NCI-H2107 treated with DMSO at 0.1 percent for 48 hours (cell line): ENCODE measurements at regions not wholly inside any gene's neighbourhood (a gene's known extent, or its start where the extent isn't known, plus 50 kb on each side); places are given as distances from the start of the nearest gene placed in this dataset.
"Not testable (repeated sequence)": the region's sequence is repeated elsewhere in the genome, so short reads cannot be mapped to it uniquely, and the experiment has no call there.

ENCODE experiments used
- DNase-seq: peaks from one replicate; lab custom pipeline; 2025; ENCODE audit not compliant: unreplicated experiment; lab: John Stamatoyannopoulos, UW

DNA sequence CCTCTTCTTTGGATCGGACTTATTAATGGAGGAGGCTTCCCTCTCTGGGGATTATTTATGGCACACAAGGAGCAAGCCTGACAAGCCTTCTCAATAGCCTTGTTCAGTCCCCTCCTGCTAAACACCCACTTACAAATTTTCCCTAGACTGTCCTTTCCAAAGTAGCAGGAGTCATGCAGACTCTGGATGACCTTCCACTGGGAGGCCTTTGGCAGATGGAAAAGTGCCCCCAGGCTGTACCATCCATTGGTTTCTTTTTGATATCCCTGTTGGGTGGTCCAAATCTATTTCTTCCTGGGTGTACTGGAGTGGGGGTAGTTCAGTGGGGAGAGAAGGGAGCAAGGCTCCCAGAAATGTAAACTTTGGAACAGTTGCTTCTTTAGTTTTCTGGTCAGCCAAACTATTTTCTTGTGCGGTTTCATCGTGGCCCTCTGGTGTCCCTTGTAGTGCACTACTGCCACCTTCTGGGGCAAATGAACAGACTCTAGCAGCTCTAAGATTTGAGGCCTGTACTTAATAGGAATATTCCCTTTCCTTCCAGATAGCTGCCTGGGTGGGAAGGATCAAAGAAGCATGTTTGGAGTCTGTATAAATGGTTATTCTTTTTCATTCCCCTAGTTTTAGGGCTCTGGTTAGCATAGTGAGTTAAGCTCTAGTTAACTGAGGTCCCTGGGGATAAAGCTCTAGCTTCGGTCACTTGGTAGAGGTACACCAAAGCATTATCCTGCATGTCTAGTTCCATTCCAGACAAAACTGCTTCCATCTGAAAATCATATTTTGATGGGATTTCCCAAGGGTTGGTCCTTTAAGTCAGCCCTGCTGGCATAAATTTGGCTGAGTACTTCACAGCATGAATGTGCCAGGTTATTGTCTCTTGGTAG lies 409.5 kb downstream of the SLC6A15 start:
- peak; percentile 47 for DNase-seq

DNA sequence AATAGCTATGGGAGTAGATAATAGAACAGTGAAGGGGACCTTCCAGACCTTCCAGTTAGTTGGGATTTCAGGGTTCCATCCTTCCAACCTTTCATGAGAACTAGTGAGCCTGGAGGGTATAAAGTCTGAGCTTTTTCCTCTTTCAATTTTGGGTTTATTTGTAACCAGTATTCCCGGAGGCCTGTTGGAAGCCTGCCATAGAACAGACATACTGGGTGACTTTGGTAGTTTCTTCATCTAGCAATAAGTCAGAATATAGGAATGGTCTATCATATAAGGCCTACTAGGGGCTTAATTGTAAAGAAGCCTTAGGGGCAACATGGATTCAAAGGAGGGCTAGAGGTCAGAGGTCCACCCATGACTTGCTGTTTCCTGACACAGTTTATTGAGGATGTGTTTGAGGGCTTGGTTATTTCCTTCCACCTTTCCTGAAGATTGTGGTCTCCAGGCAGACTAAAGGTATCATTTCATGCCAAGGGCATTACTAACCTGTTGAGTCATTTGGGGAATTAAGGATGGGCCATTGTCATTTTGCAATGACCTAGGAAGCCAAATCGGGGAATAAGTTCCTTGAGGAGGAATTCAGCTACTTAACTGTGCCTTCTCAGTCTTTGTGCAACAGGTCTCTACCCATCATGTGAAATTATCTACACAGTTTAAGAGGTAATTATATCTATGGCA lies 410.3 kb downstream of the SLC6A15 start:
- no peak for DNase-seq

DNA sequence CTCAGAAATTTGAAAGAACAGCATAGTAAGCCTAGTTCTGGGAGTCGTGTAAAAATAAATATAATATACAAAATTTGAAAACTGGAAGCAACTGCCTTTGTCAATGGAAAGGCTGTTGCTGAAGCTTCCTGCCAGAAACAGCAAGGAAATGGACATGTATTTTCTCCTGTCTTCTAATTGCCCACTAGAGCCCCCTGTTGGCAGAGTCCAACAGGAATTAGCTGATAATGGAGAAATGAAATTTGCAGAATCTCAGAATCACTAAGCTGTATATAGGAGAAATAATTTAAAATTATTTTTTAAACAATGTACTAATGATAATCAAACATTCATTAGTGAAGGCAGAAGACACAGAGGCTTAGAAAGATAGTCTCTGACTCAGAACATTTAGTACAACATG lies 414.8 kb downstream of the SLC6A15 start:
- no peak for DNase-seq

DNA sequence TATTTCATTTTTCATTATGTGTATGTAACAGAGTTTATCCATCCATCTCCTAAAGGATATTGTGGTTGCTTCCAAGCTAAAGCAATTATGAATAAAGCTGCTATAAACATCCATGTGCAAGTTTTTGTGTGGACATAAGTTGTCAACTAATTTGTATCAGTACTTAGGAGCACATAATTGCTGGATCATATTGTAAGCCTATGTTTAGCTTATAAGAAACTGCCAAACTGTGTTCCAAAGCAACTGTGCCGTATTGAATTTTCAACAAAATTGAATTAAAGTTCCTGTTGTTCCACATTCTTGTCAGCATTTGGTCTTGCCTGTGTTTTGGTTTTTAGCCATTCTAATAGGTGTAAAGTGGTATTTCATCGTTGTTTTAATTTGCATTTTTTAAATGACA lies 416.9 kb downstream of the SLC6A15 start:
- no peak for DNase-seq

DNA sequence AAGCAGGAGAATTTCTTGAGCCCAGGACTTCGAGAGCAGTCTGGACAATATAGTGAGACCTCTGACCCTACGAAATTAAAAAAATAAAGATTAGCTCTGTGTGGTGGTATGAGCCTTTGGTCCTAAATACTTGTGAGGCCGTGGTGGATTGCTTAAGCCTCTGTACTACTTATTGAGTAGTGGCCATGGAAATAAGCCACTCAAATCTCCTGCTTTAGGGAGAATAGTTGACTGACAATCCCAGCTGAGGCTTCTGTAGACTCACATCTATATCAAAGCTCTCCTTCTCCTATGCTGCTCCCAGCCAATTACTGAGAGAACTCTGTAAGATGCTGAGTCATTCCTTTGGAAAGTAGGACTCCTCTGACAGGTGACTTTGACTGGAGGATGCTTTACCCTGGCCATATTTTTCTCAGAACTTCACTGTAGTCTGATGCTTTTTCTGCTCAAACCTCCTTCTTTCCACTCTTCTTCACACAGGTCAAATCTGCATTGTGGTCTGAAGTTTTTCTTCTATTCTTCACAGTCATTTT lies 420.2 kb downstream of the SLC6A15 start:
- no peak for DNase-seq

DNA sequence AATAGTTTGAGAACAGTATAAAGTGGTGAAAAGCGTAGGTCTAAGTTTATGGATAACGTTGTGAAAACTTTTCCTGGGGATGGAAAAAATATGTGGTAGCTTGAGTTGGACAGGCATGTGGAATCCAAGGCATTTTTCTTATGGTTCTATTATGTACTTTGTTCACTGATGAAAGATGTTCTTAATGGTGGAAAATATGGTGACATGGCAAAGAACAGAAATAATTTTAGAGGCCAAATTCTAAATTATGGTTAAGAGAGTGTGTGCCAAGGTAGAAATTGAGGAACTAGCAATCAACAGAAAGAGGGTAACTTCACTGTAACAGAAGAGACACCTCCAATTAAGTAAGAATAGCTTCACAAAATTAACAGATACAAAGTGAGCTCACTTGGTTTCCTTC lies 427.8 kb downstream of the SLC6A15 start:
- no peak for DNase-seq

DNA sequence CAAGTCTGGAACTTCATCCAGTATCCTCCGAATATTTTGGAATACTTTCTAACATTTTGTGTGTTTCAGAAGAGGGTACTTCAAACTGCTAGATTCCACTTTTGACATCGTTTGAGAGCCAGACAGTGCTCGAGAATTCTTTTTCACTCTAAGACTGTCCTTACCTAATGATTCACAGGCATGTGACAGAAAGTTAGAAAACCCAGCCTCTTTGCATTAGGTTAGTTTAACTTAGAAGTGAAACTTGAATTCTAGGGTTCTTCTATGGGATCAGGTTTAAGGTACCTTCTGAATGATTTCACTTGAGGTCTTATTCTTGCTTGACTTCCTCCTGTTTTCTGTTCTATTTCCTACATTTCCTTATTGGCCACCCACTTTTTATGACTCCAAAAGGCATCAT lies 431.8 kb downstream of the SLC6A15 start:
- no peak for DNase-seq

DNA sequence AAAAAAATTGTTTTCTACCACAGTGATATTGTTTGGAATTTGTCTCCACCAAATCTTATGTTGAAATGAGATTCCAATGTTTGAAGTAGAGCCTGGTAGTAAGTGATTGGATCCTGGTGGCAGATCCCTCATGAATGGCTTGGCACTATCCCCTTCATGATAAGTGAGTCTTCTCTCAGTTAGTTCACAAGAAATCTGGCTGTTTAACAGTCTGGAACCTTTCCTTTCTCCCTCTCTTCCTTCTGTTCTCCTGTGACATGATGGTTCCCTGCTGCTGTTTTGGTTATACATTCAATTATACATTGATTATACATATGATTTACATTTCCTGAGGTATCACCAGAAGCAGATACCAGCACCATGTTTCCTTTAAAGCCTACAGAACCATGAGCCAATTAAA lies 442.2 kb downstream of the SLC6A15 start:
- DNase-seq, result no peak

DNA sequence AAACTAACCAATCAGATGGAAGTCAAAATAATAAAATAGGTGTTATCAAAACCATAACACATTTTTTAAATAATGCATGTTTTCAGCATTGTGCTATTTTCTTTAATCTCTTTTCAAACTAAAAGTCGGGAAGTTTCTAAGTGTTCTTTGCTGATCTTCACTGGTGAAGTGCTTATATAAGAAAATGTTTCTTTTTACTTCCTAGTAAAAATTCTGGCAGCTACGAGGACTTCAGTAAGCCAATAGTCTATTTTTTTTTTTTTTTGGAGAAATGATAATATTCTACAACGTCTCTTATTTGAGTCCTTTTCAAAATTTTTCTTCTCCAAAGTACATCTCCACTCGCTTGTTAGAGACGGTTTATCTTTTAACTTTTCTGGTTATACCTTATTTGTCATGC lies 448.0 kb downstream of the SLC6A15 start:
- no peak for DNase-seq

DNA sequence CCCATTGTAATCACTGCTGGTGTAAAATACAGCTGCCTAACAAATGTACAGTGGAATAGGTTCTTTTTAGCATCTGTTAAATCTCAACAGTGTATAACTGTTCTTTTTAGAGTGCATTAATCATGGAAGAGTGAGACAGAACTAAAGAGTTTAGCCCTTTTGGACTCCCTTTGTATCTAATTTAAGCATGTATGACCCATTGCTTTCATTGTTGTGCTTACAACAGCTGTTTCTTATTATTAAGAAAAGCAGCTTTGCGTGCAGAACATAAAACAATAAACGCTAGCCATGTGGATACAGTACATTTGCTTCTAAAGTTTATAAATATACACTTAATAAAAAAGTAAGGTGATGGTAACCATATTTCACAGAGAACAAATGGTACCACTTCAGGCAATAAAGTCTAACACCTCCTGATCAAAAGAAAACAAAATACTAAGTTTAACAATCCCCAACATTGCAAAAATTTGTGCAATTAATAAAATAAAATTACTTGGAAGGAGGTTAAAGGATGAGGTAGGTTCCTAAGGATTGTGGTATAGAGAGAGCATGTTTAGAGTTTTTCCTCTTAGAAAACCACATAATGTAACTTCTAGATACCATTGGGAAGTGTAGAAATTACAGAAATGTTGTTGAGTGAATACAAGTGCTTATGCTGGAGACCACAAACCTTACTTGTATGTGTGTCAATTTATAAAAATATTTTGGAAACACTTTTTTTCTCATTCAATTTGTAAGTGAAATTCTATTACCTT lies 448.7 kb downstream of the SLC6A15 start:
- no peak for DNase-seq

DNA sequence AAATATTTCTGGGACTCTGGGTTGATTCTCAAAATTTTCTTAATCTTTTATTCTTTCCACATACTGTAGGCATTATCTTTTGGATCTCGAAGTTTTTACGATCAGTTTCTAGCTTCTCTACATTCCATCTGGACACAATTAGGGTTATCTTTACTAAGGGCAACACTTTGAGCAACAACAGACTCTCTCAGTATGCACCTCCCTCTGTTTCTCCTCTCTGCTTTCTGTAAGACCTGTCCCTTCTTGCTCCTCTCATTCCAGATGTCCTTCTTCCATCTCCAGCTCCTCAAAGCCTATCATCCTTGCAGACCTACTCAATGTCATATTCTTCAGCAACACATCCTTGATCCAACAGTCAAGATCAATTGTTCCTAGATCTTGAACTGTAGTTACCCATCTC lies 457.0 kb downstream of the SLC6A15 start:
- no peak for DNase-seq

DNA sequence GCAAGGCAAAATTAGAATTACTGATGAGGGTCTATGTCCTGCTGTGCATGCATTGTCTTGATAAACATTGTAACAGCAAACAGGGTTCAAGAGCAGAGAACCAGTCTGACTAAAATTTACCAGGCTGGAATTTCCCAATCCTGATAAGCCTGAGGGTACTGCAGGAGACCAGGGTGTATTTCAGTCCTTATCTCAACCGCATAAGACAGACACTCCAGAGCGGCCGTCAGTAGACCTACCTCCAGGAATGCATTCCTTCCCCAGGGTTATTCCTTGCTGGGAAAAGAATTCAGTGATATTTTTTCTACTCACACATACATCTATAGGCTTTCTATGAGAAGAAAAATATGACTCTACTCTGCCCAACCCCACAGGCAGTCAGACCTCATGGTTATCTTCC lies 466.1 kb downstream of the SLC6A15 start:
- not testable (repeated sequence) for DNase-seq

DNA sequence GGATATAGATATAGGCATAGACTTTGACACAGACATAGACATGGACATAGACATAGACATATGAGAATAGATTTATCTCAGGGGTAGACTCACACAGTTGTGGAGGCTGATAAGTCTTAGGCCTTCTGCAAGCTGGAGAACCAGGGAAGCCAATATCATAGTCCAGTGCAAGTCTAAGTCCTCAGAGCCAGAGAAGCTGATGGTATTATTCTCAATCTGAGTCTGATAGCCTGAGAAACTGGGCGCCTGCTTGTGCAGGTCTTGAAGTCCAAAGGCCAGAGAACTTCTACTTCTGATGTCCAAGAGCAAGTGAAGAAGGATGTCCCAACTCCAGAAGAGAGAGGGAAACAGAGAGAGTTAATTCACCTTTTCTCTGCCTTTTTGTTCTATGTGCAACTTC lies 476.5 kb downstream of the SLC6A15 start:
- no peak for DNase-seq

DNA sequence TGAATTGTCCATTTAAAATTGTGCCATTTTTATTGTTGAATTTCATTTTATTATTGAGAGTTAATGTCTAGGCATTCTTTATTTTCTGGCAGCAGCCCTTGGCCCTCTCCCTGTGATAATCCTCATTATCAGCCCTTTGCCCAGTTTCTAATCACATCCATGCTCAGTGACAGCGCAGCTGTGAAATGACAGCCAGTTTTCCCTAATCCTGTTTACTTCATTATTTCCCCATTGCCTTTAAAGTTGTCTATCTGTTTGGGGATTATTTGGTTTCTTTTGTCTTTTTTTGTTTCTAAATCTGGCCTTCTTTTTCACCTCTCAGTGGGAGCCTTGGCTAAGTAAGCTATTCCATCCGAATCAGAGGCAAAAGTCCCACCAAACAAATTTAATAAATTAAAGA lies 476.9 kb downstream of the SLC6A15 start:
- DNase-seq, result no peak

DNA sequence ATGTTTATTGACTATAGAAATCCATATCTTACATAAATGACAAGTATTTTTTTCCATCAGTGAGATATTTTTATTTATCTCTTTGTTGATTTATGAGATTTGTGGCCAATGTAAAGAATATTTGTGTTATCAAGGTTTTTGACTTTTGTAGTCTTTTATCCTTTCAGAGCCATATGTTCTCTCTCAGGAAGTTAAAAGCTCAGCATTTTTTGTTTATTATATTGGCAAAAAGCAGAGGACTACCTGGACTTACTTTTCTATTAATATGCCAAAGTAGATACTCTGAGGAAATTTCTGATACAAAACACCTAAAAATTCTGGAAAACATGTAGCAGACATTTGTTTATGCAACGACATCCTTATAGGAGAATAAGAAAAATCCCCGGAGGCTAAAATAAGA lies 490.3 kb downstream of the SLC6A15 start:
- no peak for DNase-seq

DNA sequence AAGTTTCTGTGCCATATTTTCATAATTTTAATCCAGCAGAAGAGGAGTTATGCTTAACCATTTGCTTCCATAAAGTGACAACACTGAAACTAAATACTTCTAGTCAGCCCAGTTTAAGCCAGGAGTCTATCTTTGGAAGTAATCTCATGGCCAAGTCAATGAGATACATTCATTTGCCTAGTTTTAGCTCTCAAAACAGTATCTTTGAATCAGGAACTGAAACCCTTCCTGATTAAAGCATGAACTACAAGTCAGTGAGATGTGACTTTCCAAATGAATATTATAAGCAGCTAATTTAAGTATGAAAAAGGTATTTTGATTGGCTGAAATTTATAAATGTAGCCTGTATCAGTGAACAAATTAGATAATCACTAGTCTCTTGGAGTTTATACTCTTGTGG lies 491.5 kb downstream of the SLC6A15 start:
- no peak for DNase-seq

DNA sequence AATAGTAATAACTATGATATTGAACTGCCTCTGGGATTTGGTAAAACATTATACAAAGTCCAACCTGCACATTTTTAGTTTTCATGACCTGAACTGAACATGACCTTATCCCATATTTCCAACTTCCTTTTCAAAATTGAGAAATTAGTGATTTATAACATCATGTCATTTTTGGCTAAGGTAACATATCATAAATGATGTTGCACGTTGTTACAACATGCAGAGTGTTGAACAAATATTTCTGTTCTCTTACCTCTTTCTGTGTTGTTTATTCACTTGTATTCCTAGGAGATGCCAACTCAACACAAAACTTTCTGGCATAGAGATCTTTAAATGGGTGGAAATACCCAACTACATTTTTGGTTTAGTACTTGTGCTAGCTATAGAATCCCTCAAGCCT lies 496.0 kb downstream of the SLC6A15 start:
- no peak for DNase-seq

DNA sequence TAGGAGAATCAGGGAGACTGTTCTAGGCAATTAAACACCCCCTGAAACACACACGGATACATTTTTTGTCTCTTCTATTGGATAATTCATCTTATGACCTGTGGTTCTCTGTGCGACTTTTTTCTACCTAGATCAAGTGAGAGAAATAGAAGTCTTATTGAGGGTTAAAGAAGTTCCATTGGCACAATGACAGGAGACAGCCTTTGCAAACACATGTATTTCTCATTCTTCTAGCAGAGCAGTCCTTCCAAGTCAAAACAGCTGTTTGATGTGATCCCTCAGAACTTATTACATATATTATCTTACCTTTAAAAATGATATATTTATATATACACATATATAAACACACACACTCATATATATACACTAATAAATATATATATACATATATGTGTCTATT lies 496.7 kb downstream of the SLC6A15 start:
- no peak for DNase-seq

DNA sequence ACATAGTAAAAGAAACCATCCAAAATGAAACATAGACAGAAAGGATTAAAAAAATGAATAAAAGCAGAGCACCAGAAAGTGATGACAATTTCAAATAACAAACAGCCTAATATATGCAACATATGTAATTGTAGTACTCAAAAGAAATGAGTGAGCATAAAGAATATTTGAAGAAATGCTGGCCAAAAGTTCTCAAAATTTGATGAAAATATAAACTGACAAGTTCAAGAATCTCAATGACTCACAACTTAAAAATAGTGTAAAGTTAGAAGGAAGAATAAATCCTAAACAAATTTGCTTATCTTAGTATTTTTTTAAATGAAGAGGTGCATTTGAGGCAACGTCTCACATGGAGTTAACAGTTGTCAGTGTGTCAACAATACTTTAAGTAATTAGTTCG lies 498.9 kb downstream of the SLC6A15 start:
- DNase-seq, result no peak

DNA sequence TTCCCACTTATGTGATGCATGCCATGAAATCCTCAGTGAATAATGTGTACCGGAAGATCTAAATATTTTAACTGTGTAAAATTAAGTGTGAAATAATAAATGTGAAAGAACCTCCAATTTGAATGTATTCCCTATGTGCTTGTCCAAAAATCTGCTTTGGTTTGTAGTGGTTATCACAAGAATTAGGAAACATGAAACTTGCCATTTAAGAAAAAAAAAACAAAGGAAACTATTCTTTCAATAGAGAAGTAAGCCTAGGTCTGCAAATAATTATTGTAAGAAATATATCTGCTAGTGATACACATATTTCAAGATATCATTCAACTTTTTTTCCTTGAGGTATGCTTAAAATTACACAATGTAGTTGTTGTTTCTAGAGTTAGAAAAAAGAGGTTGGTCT lies 500.4 kb downstream of the SLC6A15 start:
- no peak for DNase-seq

DNA sequence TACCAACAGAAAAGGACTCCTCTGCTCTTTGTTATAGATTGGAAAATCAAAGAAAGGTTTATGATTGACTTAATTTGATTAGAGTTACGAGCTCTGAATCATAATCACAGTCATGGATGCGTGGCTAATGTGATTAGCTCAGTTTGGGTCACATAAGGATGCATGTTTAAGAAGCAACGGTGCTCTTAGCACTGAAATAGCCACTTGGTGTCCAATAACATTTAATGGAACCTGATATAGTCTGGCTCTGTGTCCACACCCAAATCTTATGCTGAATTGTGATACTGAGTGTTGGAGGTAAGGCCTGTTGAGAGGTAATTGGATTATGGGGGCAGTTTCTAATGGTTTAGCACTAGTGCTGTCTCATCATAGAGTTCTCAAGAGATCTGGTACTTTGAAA lies 501.6 kb downstream of the SLC6A15 start:
- DNase-seq, result no peak

DNA sequence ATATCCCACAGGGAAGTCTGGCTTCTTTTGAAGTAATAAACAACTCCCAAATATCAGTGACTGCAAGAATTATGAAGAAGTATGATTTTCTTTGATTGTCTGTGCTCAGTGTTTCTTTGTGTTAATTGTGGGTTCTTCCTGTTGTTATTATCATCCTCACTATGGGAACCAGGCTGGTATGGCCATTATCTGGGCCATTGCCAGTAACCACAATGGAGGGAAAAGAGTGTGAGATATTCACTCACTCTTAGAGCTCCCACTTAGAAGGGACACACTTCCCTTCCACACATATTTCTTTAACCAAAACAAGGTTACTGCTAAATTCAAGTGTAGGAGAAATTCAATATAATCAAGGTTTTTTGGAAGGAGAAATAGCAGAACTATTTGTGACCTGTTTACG lies 503.7 kb downstream of the SLC6A15 start:
- no peak for DNase-seq
